GM23338 (cell line): ENCODE measurements at regions not wholly inside any gene's neighbourhood (a gene's known extent, or its start where the extent isn't known, plus 50 kb on each side); places are given as distances from the start of the nearest gene placed in this dataset.

Experiments
- ATAC-seq: fragments of 200-7000 bp; cut with Tn5 transposase; 3 replicates; pipeline ENCODE4 v1.9.1; 2020
- DNase-seq: peaks from one replicate; pipeline ENCODE4 v3.0.0-alpha.2; 2015; ENCODE audit warnings: low spot score
- H2AFZ ChIP-seq: fragments of 200-600 bp; sonication (generic); 2 replicates; pipeline ENCODE4 v1.8.0; 2016; ENCODE audit warnings: antibody characterized with exemption, mild to moderate bottlenecking, moderate library complexity
- H3F3A ChIP-seq: fragments of 200-600 bp; sonication (generic); replicated peaks from 2 replicates; pipeline ENCODE4 v1.8.0; 2017; ENCODE audit warnings: antibody characterized with exemption, mixed run types, low read depth
- H3K27ac ChIP-seq: fragments of 200-600 bp; sonication (generic); 2 replicates; pipeline ENCODE4 v1.6.1; 2016; ENCODE audit warnings: low read depth
- H3K27me3 ChIP-seq: fragments of 200-600 bp; sonication (generic); 2 replicates; pipeline ENCODE4 v1.8.0; 2016; ENCODE audit warnings: mild to moderate bottlenecking, mixed run types, moderate library complexity; ENCODE audit not compliant: insufficient read depth
- H3K36me3 ChIP-seq: fragments of 200-600 bp; sonication (generic); 2 replicates; pipeline ENCODE4 v1.8.0; 2016; ENCODE audit warnings: mild to moderate bottlenecking; ENCODE audit not compliant: insufficient read depth
- H3K4me1 ChIP-seq: fragments of 200-600 bp; sonication (generic); 2 replicates; pipeline ENCODE4 v1.8.0; 2016; ENCODE audit warnings: mild to moderate bottlenecking, moderate library complexity; ENCODE audit not compliant: insufficient read depth
- H3K4me2 ChIP-seq: fragments of 200-600 bp; sonication (generic); 2 replicates; pipeline ENCODE4 v1.7.1; 2017; ENCODE audit warnings: mixed run types
- H3K4me3 ChIP-seq: fragments of 200-600 bp; sonication (generic); 2 replicates; pipeline ENCODE4 v1.6.1; 2016; ENCODE audit warnings: mixed run types
- H3K79me2 ChIP-seq: fragments of 200-600 bp; sonication (generic); replicated peaks from 2 replicates; pipeline ENCODE4 v1.8.0; 2017; ENCODE audit warnings: mild to moderate bottlenecking; ENCODE audit not compliant: insufficient read depth
- H3K9me2 ChIP-seq: fragments of 200-600 bp; sonication (generic); 2 replicates; pipeline ENCODE4 v1.8.0; 2017; ENCODE audit not compliant: insufficient read depth
- H4K20me1 ChIP-seq: fragments of 200-600 bp; sonication (generic); replicated peaks from 2 replicates; pipeline ENCODE4 v1.8.0; 2017; ENCODE audit warnings: mild to moderate bottlenecking; ENCODE audit not compliant: insufficient read depth
- H3K27ac Mint-ChIP-seq: 2 replicates; pipeline ENCODE4 v1.8.0; 2020; ENCODE audit warnings: inconsistent platforms, mild to moderate bottlenecking, moderate library complexity, mixed read lengths
- H3K27me3 Mint-ChIP-seq: 3 replicates; pipeline ENCODE4 v1.8.0; 2022; ENCODE audit warnings: low read depth, mild to moderate bottlenecking, moderate library complexity, mixed read lengths, inconsistent platforms; ENCODE audit not compliant: insufficient read depth, poor library complexity
- H3K36me3 Mint-ChIP-seq: 3 replicates; pipeline ENCODE4 v1.8.0; 2021; ENCODE audit warnings: low read depth, mild to moderate bottlenecking, inconsistent platforms, moderate library complexity, mixed read lengths
- H3K4me1 Mint-ChIP-seq: 3 replicates; pipeline ENCODE4 v1.8.0; 2020; ENCODE audit warnings: mild to moderate bottlenecking, inconsistent platforms, mixed read lengths
- H3K4me3 Mint-ChIP-seq: 3 replicates; pipeline ENCODE4 v1.8.0; 2021; ENCODE audit warnings: moderate library complexity, mild to moderate bottlenecking, inconsistent platforms, mixed read lengths
- H3K9me3 Mint-ChIP-seq: 3 replicates; pipeline ENCODE4 v1.8.0; 2020; ENCODE audit warnings: moderate library complexity, mild to moderate bottlenecking, inconsistent platforms, mixed read lengths
- CREB1 ChIP-seq: fragments of 250-450 bp; sonication (Bioruptor Pico); IDR thresholded peaks from 2 replicates; pipeline ENCODE4 v1.5.0; 2020; ENCODE audit warnings: low read depth, mild to moderate bottlenecking, moderate library complexity
- EZH2 ChIP-seq: fragments of 200-600 bp; sonication (generic); IDR thresholded peaks from one replicate; pipeline ENCODE4 v1.8.0; 2017; ENCODE audit warnings: antibody characterized with exemption, mild to moderate bottlenecking, low read depth; ENCODE audit not compliant: unreplicated experiment
- EZH2phosphoT487 ChIP-seq: fragments of 200-600 bp; sonication (generic); IDR thresholded peaks from one replicate; pipeline ENCODE4 v1.8.1; 2018; ENCODE audit warnings: antibody characterized with exemption; ENCODE audit not compliant: unreplicated experiment
- JUNB ChIP-seq: IDR thresholded peaks from one replicate; pipeline ENCODE4 v1.6.1; 2016; ENCODE audit warnings: antibody characterized with exemption; ENCODE audit not compliant: unreplicated experiment
- NANOG ChIP-seq: IDR thresholded peaks from 2 replicates; pipeline ENCODE4 v1.6.1; 2016; ENCODE audit warnings: antibody characterized with exemption, borderline replicate concordance
- POLR2AphosphoS5 ChIP-seq: IDR thresholded peaks from 2 replicates; pipeline ENCODE4 v1.6.1; 2016; ENCODE audit warnings: antibody characterized with exemption, low read depth
- STAT1 ChIP-seq: IDR thresholded peaks from one replicate; pipeline ENCODE4 v1.6.1; 2016; ENCODE audit warnings: antibody characterized with exemption; ENCODE audit not compliant: unreplicated experiment
- ZNF114 ChIP-seq: fragments of 250-450 bp; sonication (Bioruptor Pico); IDR thresholded peaks from 2 replicates; pipeline ENCODE4 v1.5.0; 2020; ENCODE audit warnings: mild to moderate bottlenecking, moderate library complexity
- ZNF331 ChIP-seq: fragments of 250-450 bp; sonication (Bioruptor Pico); IDR thresholded peaks from 2 replicates; pipeline ENCODE4 v1.5.0; 2020; ENCODE audit warnings: low read depth, mild to moderate bottlenecking, moderate library complexity
- ZNF462 ChIP-seq: fragments of 250-450 bp; sonication (Bioruptor Pico); IDR thresholded peaks from 2 replicates; pipeline ENCODE4 v1.5.0; 2020; ENCODE audit warnings: mild to moderate bottlenecking, moderate library complexity
- TF ChIP-seq, protein P1 (sequence below), 2 experiments: fragments of 200-600 bp in 1 of 2; sonication (generic) in 1 of 2; conservative IDR thresholded peaks; 2 replicates each; pipeline versions ENCODE4 v1.5.1 to v1.6.1; 2016 to 2017; ENCODE audit warnings: antibody characterized with exemption in 2 of 2, low read depth in 2 of 2, mild to moderate bottlenecking in 2 of 2, moderate library complexity in 1 of 2
- TF ChIP-seq, protein P2 (sequence below): IDR thresholded peaks from one replicate; pipeline ENCODE4 v1.6.1; 2018; ENCODE audit warnings: antibody characterized with exemption; ENCODE audit not compliant: unreplicated experiment
- TF ChIP-seq, protein P3 (sequence below): IDR thresholded peaks from 2 replicates; pipeline ENCODE4 v1.6.1; 2016; ENCODE audit warnings: antibody characterized with exemption

DNA sequence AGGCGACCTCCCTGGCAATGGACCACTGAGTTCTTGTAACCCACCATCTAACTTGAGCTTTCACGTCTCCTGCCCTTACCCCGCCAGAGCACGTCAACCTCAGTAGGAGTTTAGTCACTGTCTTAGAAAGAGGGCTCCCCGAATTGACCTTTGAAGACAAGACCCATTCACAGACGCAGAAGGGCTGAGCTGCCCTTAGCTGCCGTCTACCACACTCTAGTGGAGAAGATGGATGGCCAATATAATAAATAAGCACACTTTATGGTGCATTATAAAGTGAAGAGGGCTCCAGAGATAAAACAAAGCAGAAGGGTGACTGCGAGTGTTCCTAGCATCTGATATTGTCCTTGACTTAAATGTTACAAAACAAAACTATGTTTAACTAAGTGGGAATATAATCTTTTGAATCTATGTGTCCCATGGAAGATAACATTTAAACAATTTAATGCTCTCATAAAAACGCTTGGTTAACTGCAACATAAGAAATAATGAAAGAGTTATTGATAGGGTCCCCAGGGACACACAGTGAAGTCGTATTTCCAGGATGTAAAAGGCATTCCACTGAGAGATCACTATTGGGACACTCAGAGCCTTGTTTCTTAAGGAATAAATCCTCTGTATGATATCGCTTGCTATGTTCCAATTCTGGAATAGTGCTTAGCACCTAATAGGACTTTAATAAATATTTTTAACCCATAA lies 261.1 kb downstream of the THBS2 start:
- TF ChIP-seq STAT1 (no peak), ZNF331 (CRISPR knock-in tag) (no peak), POLR2AphosphoS5 (no peak), ZNF462 (CRISPR knock-in tag) (no peak), EZH2 (no peak), ZNF114 (no peak), JUNB (no peak), EZH2phosphoT487 (no peak), CREB1 (CRISPR knock-in tag) (no peak), NANOG (no peak)
- TF ChIP-seq, protein P1, sequence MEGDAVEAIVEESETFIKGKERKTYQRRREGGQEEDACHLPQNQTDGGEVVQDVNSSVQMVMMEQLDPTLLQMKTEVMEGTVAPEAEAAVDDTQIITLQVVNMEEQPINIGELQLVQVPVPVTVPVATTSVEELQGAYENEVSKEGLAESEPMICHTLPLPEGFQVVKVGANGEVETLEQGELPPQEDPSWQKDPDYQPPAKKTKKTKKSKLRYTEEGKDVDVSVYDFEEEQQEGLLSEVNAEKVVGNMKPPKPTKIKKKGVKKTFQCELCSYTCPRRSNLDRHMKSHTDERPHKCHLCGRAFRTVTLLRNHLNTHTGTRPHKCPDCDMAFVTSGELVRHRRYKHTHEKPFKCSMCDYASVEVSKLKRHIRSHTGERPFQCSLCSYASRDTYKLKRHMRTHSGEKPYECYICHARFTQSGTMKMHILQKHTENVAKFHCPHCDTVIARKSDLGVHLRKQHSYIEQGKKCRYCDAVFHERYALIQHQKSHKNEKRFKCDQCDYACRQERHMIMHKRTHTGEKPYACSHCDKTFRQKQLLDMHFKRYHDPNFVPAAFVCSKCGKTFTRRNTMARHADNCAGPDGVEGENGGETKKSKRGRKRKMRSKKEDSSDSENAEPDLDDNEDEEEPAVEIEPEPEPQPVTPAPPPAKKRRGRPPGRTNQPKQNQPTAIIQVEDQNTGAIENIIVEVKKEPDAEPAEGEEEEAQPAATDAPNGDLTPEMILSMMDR (conservative IDR thresholded peaks at IDR 0.05; ENCODE audit: low read depth in 2 of 2) = no peak
- TF ChIP-seq, protein P2, sequence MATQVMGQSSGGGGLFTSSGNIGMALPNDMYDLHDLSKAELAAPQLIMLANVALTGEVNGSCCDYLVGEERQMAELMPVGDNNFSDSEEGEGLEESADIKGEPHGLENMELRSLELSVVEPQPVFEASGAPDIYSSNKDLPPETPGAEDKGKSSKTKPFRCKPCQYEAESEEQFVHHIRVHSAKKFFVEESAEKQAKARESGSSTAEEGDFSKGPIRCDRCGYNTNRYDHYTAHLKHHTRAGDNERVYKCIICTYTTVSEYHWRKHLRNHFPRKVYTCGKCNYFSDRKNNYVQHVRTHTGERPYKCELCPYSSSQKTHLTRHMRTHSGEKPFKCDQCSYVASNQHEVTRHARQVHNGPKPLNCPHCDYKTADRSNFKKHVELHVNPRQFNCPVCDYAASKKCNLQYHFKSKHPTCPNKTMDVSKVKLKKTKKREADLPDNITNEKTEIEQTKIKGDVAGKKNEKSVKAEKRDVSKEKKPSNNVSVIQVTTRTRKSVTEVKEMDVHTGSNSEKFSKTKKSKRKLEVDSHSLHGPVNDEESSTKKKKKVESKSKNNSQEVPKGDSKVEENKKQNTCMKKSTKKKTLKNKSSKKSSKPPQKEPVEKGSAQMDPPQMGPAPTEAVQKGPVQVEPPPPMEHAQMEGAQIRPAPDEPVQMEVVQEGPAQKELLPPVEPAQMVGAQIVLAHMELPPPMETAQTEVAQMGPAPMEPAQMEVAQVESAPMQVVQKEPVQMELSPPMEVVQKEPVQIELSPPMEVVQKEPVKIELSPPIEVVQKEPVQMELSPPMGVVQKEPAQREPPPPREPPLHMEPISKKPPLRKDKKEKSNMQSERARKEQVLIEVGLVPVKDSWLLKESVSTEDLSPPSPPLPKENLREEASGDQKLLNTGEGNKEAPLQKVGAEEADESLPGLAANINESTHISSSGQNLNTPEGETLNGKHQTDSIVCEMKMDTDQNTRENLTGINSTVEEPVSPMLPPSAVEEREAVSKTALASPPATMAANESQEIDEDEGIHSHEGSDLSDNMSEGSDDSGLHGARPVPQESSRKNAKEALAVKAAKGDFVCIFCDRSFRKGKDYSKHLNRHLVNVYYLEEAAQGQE = no peak
- TF ChIP-seq, protein P3, sequence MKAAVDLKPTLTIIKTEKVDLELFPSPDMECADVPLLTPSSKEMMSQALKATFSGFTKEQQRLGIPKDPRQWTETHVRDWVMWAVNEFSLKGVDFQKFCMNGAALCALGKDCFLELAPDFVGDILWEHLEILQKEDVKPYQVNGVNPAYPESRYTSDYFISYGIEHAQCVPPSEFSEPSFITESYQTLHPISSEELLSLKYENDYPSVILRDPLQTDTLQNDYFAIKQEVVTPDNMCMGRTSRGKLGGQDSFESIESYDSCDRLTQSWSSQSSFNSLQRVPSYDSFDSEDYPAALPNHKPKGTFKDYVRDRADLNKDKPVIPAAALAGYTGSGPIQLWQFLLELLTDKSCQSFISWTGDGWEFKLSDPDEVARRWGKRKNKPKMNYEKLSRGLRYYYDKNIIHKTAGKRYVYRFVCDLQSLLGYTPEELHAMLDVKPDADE = no peak

More for the DNA sequence above, 261.1 kb downstream of the THBS2 start:
- peaks cover 18% of the 10 kb centered on the region for H3K9me3 Mint-ChIP-seq
- no peak overlapping the region for H3K4me3 Mint-ChIP-seq
- H3K36me3 Mint-ChIP-seq = peaks cover 19% of the 10 kb centered on the region
- no peaks in the 10 kb centered on the region for H3K27me3 ChIP-seq
- H3K4me3 ChIP-seq = no peak overlapping the region
- H3K27ac ChIP-seq = no peak overlapping the region
- no peak overlapping the region for H3K4me2 ChIP-seq
- no peaks in the 10 kb centered on the region for H3K79me2 ChIP-seq
- no peak overlapping the region for H3K27ac Mint-ChIP-seq
- no peaks in the 10 kb centered on the region for H4K20me1 ChIP-seq
- ATAC-seq (no peak), DNase-seq (no peak)
- no peaks in the 10 kb centered on the region for H3K4me1 ChIP-seq
- H3K27me3 Mint-ChIP-seq = peaks cover 16% of the 10 kb centered on the region
- 0 out of 3 replicates have a peak, but pooled peaks cover 3% of the 10 kb centered on the region for H3K4me1 Mint-ChIP-seq
- peaks cover 5% of the 10 kb centered on the region; the same call in 1 of the 2 replicates for H3K9me2 ChIP-seq
- H2AFZ ChIP-seq = peak overlapping the region; percentile 63; the same call in 1 of the 2 replicates
- H3K36me3 ChIP-seq = no peaks in the 10 kb centered on the region
- no peaks in the 10 kb centered on the region for H3F3A ChIP-seq
